ENCODE measurements at regions not wholly inside any gene's neighbourhood (a gene's known extent, or its start where the extent isn't known, plus 50 kb on each side); places are given as distances from the start of the nearest gene placed in this dataset.
"Not testable (repeated sequence)": the region's sequence is repeated elsewhere in the genome, so short reads cannot be mapped to it uniquely, and the experiment has no call there.

DNA sequence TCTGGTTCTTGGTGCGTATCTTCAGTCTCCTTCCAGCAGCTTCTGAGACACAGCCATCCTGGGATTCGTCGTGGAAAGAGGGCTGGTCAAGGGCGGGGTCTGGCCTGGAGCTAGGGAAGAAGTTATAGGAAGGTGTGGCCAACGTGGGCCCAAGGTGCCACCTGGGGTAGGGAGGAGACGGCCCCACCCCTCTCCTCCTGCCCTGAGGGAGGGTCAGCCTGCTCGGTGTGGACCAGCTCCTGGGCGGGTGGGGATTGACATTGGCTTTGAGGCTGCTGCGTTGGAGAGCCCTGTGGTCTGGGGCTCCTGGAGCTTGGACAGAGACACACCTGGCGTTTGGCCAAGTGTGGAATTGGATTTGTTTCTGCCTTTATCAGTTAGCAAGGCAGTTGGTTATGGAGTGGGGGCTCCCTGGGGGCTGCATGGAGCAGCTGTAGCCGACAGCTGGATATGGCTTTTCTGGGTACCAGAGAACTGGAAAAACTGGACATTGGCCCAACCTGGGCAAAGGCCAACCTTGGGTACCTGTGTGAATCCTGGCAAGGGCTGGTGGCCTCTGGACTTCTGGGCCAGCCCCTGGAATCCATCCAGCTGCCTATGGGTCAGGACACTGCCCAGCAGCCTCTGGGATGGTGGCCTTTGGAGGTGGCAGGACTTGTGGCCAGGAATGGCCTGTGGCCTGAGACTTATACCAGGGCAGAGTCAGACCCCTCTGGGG is 75.7 kb upstream of the PPP1R26 start:
- DNase-seq (ENCODE audit: low read depth in 1 of 2, low spot score in 1 of 2) = no peak
- ATAC-seq = no peak
- ChIA-PET POLR2A (no interaction called here), CTCF (interaction anchor here (1.1 to 17.8 kb wide), 4 partner anchors 9 to 322 kb away, joined by 3 to 414 read pairs (median 9); partner anchors contain the start of gene OLFM1)
- H3K4me1 ChIP-seq = no peaks in the 10 kb centered on the region
- no peak overlapping the region for H3K4me3 ChIP-seq
- no peak for FAIRE-seq
- no peak overlapping the region for H3K4me2 ChIP-seq
- TF ChIP-seq ESRRA (IDR thresholded peaks at IDR 0.05; ENCODE audit: borderline replicate concordance, low read length) = no peak
- TF ChIP-seq RCOR1 (IDR thresholded peaks at IDR 0.05; ENCODE audit: low read depth, low read length) = no peak
- TF ChIP-seq, protein P1, sequence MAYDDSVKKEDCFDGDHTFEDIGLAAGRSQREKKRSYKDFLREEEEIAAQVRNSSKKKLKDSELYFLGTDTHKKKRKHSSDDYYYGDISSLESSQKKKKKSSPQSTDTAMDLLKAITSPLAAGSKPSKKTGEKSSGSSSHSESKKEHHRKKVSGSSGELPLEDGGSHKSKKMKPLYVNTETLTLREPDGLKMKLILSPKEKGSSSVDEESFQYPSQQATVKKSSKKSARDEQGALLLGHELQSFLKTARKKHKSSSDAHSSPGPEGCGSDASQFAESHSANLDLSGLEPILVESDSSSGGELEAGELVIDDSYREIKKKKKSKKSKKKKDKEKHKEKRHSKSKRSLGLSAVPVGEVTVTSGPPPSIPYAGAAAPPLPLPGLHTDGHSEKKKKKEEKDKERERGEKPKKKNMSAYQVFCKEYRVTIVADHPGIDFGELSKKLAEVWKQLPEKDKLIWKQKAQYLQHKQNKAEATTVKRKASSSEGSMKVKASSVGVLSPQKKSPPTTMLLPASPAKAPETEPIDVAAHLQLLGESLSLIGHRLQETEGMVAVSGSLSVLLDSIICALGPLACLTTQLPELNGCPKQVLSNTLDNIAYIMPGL (CRISPR knock-in tag; IDR thresholded peaks at IDR 0.05; ENCODE audit: borderline replicate concordance) = no peak
- no peak for TF ChIP-seq FOSB (CRISPR knock-in tag; IDR thresholded peaks at IDR 0.05)
- no peak for TF ChIP-seq CBX2 (IDR thresholded peaks at IDR 0.05; ENCODE audit: borderline replicate concordance, low read depth)
- no peak for TF ChIP-seq HDAC2 (IDR thresholded peaks at IDR 0.05)
- no peak for TF ChIP-seq NFE2L2 (conservative IDR thresholded peaks at IDR 0.05; ENCODE audit: low read length)
- no peak for TF ChIP-seq GATA3 (IDR thresholded peaks at IDR 0.05; ENCODE audit: borderline replicate concordance)
- no peak for TF ChIP-seq NR3C1 (IDR thresholded peaks at IDR 0.05)
- no peak for TF ChIP-seq MAZ (IDR thresholded peaks at IDR 0.05; ENCODE audit: borderline replicate concordance, low read depth, low read length)
- peaks cover 15% of the 10 kb centered on the region; the same call in 1 of the 3 replicates for H3K9me3 ChIP-seq
- no peak overlapping the region for H3K27ac ChIP-seq
- WGBS (ENCODE audit: missing lambda C conversion rate) = 36% methylated on average over 8 of the region's 11 CpGs

DNA sequence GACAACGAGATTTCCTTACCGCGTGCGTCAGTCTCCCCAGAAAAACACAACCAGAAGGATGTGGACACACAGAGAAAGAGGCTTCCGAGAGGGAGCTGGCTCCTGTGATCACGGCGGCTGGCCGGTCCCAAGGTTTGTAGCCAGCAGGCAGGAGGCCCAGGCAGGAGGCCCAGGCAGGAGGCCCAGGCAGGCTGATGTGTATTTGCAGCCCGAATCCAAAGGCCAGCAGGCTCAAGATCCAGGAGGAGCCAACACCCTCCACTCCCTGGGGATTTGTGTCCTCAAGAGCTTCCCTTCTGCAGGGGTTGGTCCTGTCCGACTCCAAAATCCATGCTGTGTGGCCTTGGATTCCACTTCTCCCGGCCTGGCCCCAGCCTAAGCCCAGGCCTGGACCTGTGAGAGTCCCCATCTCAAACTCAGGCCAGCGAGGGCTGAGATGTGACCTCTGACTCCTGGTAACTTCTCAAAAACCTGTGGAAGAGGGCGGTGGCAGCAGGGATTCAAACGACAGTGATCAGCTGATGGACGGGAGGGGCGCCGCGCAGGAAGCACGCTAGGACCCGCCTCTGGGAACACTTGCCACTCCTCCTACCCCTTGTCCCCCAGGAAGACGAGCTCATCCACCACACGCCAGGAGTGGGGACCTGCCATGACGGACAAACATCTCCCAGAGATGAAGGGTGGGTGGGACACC is 75.0 kb upstream of the PPP1R26 start:
- CTCF ChIA-PET = interaction anchor here (1.1 to 17.8 kb wide), 4 partner anchors 8 to 323 kb away, joined by 3 to 414 read pairs (median 9); partner anchors contain the start of gene OLFM1
- no peak for FAIRE-seq
- 55% methylated on average over 22 of the region's 23 CpGs for WGBS (ENCODE audit: missing lambda C conversion rate)

DNA sequence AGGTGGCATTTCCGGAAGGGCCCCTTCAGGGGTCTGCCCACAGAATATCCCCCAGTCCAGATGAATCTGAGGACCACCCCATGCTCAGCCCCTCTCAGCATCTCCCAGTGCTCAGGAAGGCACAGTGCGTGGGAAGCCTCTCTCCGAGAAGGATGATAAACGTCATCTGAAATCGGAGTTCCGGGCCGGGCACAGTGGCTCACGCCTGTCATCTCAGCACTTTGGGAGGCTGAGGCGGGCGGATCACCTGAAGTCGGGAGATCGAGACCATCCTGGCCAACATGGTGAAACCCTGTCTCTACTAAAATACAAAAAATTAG is 74.5 kb upstream of the PPP1R26 start:
- H3K4me2 ChIP-seq; DNase-seq (ENCODE audit: low read depth in 1 of 2, low spot score in 1 of 2); H3K4me1 ChIP-seq; H3K27ac ChIP-seq; FAIRE-seq; ATAC-seq; POLR2A ChIA-PET; H3K4me3 ChIP-seq: not testable (repeated sequence)
- CTCF ChIA-PET = interaction anchor here (2.1 to 17.8 kb wide), 2 partner anchors 8 to 323 kb away, joined by 15 to 414 read pairs; partner anchors contain the start of gene OLFM1
- H3K9me3 ChIP-seq = peaks cover 15% of the 10 kb centered on the region; the same call in 1 of the 3 replicates
- 80% methylated on average over 12 of the region's 12 CpGs for WGBS (ENCODE audit: missing lambda C conversion rate)

More for the DNA sequence above, 75.0 kb upstream of the PPP1R26 start:
- DNase-seq (ENCODE audit: low read depth in 1 of 2, low spot score in 1 of 2) = no peak
- Histone ChIP-seq H3K4me2 (no peak overlapping the region), H3K27ac (no peak overlapping the region), H3K4me3 (no peak overlapping the region), H3K4me1 (no peaks in the 10 kb centered on the region), H3K9me3 (peaks cover 15% of the 10 kb centered on the region; the same call in 1 of the 3 replicates)
- POLR2A ChIA-PET = no interaction called here
- TF ChIP-seq EHMT2 (IDR thresholded peaks at IDR 0.05; ENCODE audit: low read depth) (no peak), NPAS2 (CRISPR knock-in tag; IDR thresholded peaks at IDR 0.05; ENCODE audit: borderline replicate concordance) (no peak), ZFP36 (IDR thresholded peaks at IDR 0.05; ENCODE audit: borderline replicate concordance, partially characterized antibody) (no peak), CHD2 (IDR thresholded peaks at IDR 0.05; ENCODE audit: low read length, partially characterized antibody) (no peak)
- TF ChIP-seq, protein P2, sequence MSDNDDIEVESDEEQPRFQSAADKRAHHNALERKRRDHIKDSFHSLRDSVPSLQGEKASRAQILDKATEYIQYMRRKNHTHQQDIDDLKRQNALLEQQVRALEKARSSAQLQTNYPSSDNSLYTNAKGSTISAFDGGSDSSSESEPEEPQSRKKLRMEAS (IDR thresholded peaks at IDR 0.05) = no peak
- no peak for ATAC-seq

All from A549 (cell line).